Bone marrow (tissue), 2 donors: ENCODE measurements at regions not wholly inside any gene's neighbourhood (a gene's known extent, or its start where the extent isn't known, plus 50 kb on each side); places are given as distances from the start of the nearest gene placed in this dataset.

Source experiments
- DNase-seq, 2 donors: peaks; one replicate each; lab custom pipeline; 2025; lab: John Stamatoyannopoulos, UW

GRCh38 chr5:162324328-162324727, 256.8 kb downstream of the GABRG2 start:
- DNase-seq, result no peak

DNA sequence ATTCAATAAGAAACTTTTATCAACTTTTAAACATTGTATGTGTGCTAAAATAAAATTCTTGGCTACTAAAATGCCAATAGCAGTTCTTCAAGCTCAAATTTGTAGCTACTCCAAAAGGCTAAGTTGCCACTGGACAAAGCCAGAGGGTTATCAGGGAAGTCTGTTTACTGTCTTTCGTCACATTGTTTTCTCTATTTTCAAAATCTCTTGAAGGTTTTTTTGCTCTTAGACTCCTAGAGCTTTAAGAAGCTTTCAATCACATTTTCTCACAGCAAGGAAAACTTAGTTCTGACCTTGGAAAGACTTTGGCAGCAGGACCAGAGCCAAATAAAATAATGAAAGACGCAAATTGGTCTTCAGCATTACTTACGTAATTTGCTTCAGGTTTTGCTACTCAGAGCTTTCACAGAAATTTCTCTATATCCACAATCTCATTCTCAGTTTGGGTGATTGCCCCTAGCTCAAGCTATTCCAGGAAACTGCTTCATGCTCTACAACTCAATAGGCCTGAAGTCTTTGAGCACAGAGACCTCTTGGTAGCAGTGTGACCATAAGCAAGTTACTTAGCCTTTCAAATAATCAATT, 257.7 kb downstream of the GABRG2 start:
- no peak for DNase-seq

GRCh38 chr5:162334944-162335343, 267.4 kb downstream of the GABRG2 start:
- DNase-seq, result no peak

- no peak for DNase-seq
Measured at GRCh38 chr5:162360373-162360931, 292.9 kb downstream of the GABRG2 start.

DNA sequence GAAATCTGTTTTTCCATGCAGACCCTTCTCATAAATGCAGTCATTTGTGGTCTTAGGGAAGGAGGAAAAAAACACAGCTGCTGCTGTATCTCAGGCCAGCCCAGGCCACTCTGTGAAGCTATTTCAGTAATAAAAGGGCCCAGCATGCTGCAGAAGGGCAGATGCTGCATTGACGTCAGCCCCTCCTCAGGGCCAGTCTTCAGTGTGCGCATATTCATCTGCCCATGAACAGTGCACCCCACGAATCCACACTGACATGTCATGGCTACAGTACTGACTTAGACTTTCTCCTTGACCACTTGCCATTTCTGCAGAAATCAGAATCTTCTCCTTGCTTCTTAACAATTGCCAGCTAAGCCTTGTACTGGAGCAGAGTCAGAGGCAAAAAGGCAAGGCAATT, 304.7 kb downstream of the GABRG2 start:
- no peak for DNase-seq

DNA sequence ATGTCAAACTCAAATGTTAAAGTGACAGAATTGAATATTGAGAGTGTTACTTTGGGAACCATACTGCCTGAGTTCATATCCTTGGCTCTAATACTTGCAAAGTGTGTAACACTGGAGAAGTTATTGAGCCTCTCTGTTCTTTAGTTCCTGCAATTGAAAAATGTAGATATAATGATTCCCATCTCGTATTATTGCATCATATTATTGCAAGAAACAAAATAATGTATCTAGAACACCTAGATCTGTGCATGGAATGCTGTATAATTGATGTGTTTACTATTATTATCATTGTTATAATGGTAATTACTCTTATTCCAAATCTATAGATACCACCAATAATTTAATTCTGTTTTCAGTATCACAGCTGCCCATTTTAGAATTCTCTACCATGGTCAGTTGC, 310.3 kb downstream of the GABRG2 start:
- DNase-seq, result no peak

DNA sequence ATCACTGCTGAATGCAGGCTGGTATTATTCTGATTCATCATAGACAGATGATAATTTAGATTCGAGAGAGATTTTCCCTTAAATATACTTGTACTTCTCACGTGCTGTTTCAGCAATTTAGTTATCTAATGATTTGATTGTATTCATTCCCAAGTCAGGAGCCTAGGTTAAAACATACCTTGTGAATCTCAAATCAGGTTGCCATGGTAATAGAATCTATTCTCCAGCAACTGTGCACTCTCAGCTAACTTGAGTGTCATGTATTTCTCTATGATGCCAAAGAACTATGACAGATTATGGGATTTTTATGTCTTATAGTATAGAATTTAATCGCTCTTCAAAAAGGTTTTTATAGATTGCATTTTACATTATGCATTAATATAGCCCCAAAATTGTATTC, 315.3 kb downstream of the GABRG2 start:
- DNase-seq, result no peak

DNA sequence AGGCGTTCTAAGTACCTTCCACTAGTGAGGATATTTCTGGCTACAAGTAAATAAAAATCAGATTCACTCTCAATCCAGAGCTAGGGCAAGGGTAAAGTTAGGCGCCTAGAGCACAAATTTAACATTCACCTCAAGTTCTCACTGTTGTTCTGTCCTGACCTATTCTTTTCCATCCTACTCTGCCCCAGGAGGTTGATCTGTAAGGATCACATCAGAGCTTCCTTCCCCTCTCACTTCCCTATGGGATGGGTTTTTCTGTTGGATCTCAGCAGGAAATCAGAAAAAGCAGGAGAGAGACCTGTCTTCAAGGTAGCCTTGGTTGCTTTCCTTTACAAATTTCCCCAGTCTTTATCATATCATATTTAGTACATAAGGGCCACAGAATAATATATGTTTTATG, 316.7 kb downstream of the GABRG2 start:
- DNase-seq, result no peak

DNA sequence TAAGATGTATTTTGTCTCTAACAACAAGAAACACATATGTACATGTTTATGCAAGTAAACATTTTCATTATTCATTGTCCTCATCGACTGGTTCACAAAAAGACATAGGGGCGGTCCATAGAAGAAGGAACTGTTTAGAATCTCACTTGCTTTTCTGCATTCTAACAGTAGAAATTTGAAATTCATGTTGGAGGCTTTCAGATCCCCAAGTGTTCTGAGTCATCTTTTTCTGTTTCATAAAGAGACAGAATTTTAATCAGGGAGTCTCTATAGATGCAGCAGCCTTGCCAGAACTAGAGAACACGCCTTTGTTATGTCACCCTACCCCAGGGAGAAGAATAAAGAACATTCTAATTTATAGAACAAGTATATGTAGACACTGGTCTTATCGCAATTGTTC, 324.3 kb downstream of the GABRG2 start:
- no peak for DNase-seq

- DNase-seq, result no peak
Measured at GRCh38 chr5:162392336-162392735, 324.8 kb downstream of the GABRG2 start.

DNA sequence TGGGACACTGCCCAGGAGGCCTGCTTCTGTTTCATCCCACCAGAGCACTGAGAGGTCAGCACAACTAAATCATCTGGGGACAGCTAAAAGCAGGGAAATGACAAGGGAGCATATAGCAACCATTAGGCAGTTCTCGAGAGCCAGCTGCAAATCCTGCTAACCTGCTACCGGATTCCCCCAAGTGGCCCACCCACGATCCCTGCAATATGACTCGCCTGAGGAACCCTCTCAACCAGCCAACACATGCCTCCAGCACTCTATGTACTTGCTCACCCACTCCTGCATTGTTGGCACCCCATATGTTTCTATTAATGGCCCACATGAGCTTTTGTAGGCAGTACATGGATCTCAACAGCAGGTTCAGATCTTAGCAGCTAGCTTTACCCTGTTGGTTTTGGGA, 326.0 kb downstream of the GABRG2 start:
- DNase-seq, result no peak

- DNase-seq, result no peak
Measured at GRCh38 chr5:162407614-162408013, 340.0 kb downstream of the GABRG2 start.

DNA sequence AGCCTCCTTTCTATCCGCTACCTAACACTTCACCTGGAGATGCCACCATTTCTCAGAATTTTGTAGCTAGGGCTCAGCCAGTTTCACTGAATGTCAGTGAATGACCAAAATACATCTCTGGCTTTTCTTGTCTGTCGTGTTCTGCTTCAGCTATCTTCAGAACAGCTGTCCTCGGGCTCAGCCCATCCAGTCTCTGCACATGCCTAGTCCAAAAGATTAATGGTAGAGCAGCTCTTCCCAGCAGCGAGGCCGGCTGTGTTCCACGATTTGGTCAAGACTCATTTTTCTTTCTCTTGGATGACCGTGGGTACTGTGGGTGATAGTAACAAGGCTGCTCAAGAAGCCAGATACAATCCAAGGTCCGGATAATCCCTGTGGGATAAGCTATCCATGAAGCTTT, 342.8 kb downstream of the GABRG2 start:
- DNase-seq, result no peak

DNA sequence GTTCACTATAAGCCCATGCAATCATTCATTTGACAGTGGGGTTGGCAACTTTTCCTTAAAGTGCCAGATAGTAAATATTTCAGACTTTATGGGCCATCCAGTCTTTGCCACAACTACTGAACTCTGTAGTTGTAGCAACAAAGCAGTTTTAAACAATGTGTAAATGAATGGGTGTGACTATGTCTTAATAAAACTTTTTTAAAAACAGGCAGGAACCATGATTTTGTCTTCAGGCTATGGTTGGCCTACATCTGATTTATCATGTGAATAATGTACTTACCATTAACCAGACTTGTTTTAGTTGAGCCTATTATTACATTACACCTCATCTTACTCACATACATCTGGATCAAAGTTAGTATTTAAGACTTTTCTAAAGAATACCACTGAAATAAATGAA, 361.6 kb downstream of the GABRG2 start:
- no peak for DNase-seq

- no peak for DNase-seq
Measured at GRCh38 chr5:162434281-162434680, 366.7 kb downstream of the GABRG2 start.

DNA sequence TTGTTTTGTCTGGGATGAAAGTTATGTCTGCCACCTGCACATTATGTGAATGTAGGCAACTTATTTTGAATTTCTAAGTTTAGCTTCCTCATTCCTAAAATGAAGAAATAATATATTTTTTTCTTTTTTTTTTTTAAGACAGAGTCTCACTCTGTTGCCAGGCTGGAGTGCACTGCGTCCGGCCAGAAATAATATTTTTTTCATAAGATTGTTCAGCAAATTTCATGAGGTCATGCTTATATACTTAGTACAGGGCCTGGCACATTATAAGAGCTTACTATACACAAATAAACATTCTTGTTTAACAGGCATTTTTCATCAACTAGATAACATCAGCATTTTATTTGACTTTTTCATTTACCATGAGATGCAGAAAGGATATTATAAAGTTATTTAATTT, 368.5 kb downstream of the GABRG2 start:
- no peak for DNase-seq

DNA sequence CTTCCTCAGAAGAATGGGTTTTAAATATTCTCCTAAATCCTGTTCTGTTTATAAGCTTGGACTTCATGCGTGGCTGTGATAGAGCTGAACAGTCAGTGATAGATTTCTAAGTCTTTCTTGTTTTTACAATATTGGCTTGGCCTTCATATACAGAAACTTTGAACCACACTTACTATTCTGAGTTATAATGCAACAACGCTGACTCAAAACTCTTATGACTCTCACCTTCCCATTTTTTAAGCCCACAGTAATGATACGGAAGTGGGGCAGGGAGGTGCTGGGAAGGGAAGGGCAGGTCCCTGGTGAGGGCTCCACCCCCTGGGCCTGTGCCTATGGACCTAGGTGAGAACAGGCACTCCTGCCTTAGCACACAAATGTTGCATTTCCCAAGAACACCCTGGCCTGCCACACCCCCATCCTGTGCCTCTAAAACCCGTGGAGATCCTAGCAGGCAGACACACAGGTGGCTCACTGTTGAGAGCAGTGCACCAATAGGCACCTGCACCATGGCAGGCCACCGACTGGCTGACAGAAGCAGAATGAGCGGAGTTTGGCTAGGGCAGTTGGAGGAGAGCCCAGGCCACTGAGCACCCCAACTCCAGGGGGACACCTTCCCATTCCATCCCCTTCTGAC, 376.7 kb downstream of the GABRG2 start:
- no peak for DNase-seq

GRCh38 chr5:162456086-162456485, 388.5 kb downstream of the GABRG2 start:
- no peak for DNase-seq

DNA sequence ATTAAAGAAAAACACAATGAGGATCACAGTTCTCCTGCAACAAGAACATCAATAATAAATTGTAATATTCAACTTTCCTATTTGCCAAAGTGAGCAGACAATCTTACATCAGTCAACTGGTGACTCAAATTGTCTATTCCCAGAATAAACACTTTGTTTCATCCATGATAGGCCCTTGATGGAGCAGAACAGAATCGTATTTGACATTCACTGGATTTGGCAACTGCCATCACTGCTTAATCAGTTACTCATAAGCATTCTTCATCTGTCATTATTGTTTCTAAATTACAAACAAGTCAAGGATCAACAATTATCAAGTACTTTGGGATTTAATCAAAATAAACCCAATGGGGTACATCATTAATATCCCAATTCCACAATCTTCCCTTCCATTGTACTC, 398.4 kb downstream of the GABRG2 start:
- DNase-seq, result no peak

DNA sequence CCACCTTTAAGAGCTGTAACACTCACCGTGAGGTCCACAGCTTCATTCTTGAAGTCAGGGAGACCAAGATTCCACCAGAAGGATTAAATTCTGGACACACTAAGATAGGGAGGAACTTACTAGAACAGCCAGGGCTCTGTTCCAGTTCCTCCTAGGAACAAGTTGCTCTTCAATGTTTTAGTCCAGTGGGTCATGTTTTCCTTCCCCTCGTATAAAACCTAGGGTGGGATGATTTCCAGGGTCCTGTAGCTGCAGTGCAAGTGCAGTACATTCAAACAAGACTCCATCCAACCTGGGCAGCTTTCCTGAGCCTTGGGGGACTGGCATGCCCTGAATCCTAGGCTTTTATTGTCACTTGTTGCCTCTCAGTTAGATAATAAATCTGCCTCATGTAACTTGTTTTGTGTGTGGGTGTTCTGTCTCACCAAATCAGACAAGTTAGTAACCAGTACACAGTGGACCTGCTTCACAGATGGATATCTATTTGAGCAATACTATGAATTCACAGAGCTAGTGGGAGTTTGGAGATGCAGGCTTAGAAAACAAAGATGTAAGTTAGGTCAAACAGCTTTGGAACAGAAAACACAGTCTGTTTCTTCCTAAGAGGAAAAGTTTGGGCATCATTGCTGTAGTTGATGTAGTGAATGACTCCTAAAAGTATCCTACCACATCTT, 405.6 kb downstream of the GABRG2 start:
- no peak for DNase-seq

DNA sequence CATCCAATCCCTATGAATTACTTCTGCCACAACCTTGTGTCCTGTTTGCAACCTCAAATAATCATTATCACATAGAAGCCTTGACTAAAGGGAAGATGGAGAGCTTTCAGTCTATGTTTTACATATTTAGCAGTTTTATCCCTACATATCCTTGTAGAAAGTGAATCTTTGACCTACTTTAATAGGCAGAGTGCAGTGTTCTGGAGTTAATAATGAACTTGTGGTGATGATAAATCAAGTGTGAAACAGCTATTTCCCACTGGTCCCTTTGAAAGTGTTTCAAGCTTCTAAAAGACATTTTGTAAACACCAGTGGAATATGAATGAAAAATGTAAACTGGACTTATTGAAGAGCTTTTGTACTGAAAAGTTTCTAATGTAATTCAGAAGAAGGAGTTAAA, 406.7 kb downstream of the GABRG2 start:
- no peak for DNase-seq

DNA sequence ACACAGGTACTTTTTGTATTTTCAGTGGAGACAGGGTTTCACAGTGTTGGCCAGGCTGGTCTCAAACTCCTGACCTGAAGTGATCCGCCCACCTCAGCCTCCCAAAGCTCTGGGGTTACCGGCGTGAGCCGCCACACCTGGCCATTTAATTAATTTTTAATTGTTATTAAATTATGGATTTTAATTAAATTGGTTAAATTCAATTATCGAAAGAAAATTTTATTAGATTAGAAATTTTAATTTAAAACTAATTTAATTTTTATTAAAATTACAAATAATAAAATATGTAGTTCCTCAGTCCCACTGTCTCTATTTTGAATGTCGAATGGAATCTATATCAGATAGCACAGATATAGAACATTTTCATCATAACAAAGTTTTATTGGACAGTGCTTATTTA, 416.5 kb downstream of the GABRG2 start:
- no peak for DNase-seq

GRCh38 chr5:162484986-162485385, 417.4 kb downstream of the GABRG2 start:
- no peak for DNase-seq
